Caco-2 (cell line): ENCODE measurements at regions not wholly inside any gene's neighbourhood (a gene's known extent, or its start where the extent isn't known, plus 50 kb on each side); places are given as distances from the start of the nearest gene placed in this dataset.

Experiments
- BruUV-seq: library from RNA; stranded (reverse); fragments of 400-500 nt; replicated peaks from 2 replicates; lab custom pipeline; 2021; lab: Mats Ljungman, UMichigan
- CTCF ChIA-PET: fragments of 300-600 bp; sonication (Branson Sonifier 250); formaldehyde crosslinking; loops from one replicate; lab custom pipeline; 2022; ENCODE audit warnings: antibody characterized with exemption; lab: Charles Lee
- POLR2A ChIA-PET: fragments of 300-600 bp; sonication (Branson Sonifier 250); formaldehyde crosslinking; loops from one replicate; lab custom pipeline; 2022; ENCODE audit warnings: antibody characterized with exemption; lab: Charles Lee
- DNase-seq, 2 experiments: peaks; one replicate each; pipeline versions ENCODE4 v3.0.0 to v3.0.0-alpha.2; 2020 to 2022
- H3K27me3 ChIP-seq: replicated peaks from 2 replicates; pipeline ENCODE4 v1.6.0; 2011; ENCODE audit warnings: low read length; ENCODE audit not compliant: control insufficient read depth, insufficient read depth
- H3K36me3 ChIP-seq: 2 replicates; pipeline ENCODE4 v1.5.1; 2011; ENCODE audit warnings: low read length; ENCODE audit not compliant: control insufficient read depth, insufficient read depth
- H3K4me1 ChIP-seq: fragments of 250-450 bp; sonication (Bioruptor Pico); 2 replicates; pipeline ENCODE4 v1.5.1; 2020; ENCODE audit warnings: mild to moderate bottlenecking
- H3K4me3 ChIP-seq: 2 replicates; pipeline ENCODE4 v1.5.1; 2011; ENCODE audit warnings: low read depth, mild to moderate bottlenecking, control low read depth, low read length
- H3K9me3 ChIP-seq: fragments of 250-450 bp; sonication (Bioruptor Pico); 2 replicates; pipeline ENCODE4 v1.5.1; 2020; ENCODE audit warnings: mild to moderate bottlenecking, moderate library complexity
- H3K27ac Mint-ChIP-seq: one replicate; pipeline ENCODE4 v1.8.0; 2022; ENCODE audit warnings: mixed read lengths; ENCODE audit not compliant: unreplicated experiment
- H3K27me3 Mint-ChIP-seq: one replicate; pipeline ENCODE4 v1.8.0; 2022; ENCODE audit warnings: mixed read lengths; ENCODE audit not compliant: insufficient read depth, unreplicated experiment
- H3K36me3 Mint-ChIP-seq: one replicate; pipeline ENCODE4 v1.8.0; 2022; ENCODE audit warnings: mild to moderate bottlenecking, mixed read lengths; ENCODE audit not compliant: insufficient read depth, unreplicated experiment
- H3K4me1 Mint-ChIP-seq: one replicate; pipeline ENCODE4 v1.8.0; 2022; ENCODE audit warnings: low read depth, mixed read lengths; ENCODE audit not compliant: unreplicated experiment
- H3K4me3 Mint-ChIP-seq: one replicate; pipeline ENCODE4 v1.8.0; 2022; ENCODE audit warnings: mild to moderate bottlenecking, moderate library complexity, mixed read lengths; ENCODE audit not compliant: unreplicated experiment
- H3K9me3 Mint-ChIP-seq: one replicate; pipeline ENCODE4 v1.8.0; 2022; ENCODE audit warnings: mixed read lengths; ENCODE audit not compliant: unreplicated experiment
- intact Hi-C: fragments of 100-400 bp; cut with micrococcal nuclease; formaldehyde crosslinking; loops from one replicate; pipeline ENCODE4 v1.10.0; 2022; ENCODE audit not compliant: unreplicated experiment
- TF ChIP-seq, protein P1 (sequence below), 2 experiments: fragments of 200-600 bp in 1 of 2; IDR thresholded peaks; 1 replicate in 1 of 2; 2 replicates in 1 of 2; pipeline versions ENCODE4 v1.5.1 to v1.8.0; 2011 to 2022; ENCODE audit warnings: antibody characterized with exemption in 1 of 2, control low read depth in 1 of 2, inconsistent platforms in 1 of 2, low read depth in 1 of 2, low read length in 1 of 2, mild to moderate bottlenecking in 1 of 2, moderate library complexity in 1 of 2; ENCODE audit not compliant: insufficient read depth in 1 of 2, severe bottlenecking in 1 of 2, unreplicated experiment in 1 of 2

DNA sequence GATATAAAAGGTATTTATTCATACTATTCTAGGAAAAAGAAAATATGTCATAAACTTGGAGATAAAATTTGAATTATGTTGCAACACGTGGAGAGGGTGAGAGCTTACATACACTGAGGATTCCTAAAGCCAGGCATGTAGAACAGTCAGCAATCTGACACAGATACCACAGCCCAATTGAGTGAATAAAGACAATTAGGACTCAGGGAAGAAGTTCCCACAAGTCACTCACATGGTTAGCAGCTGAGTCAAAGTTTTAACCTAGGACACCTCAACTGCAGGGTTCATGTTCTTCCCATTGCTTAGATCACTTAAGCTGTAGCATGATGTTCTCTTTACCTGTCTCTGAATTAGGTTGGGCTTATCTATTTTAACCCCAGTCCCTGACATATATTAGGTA lies 189.5 kb downstream of the CMPK2 start:
- TF ChIP-seq, protein P1, sequence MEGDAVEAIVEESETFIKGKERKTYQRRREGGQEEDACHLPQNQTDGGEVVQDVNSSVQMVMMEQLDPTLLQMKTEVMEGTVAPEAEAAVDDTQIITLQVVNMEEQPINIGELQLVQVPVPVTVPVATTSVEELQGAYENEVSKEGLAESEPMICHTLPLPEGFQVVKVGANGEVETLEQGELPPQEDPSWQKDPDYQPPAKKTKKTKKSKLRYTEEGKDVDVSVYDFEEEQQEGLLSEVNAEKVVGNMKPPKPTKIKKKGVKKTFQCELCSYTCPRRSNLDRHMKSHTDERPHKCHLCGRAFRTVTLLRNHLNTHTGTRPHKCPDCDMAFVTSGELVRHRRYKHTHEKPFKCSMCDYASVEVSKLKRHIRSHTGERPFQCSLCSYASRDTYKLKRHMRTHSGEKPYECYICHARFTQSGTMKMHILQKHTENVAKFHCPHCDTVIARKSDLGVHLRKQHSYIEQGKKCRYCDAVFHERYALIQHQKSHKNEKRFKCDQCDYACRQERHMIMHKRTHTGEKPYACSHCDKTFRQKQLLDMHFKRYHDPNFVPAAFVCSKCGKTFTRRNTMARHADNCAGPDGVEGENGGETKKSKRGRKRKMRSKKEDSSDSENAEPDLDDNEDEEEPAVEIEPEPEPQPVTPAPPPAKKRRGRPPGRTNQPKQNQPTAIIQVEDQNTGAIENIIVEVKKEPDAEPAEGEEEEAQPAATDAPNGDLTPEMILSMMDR (IDR thresholded peaks at IDR 0.05; ENCODE audit: insufficient read depth in 1 of 2, low read depth in 1 of 2, low read length in 1 of 2, severe bottlenecking in 1 of 2, unreplicated experiment in 1 of 2): no peak
- no peak overlapping the region for H3K4me3 ChIP-seq
- intact Hi-C loops: no loop called here
- no peaks in the 10 kb centered on the region; the same call in 1 of the 2 replicates for H3K9me3 ChIP-seq
- H3K9me3 Mint-ChIP-seq: no peaks in the 10 kb centered on the region
- BruUV-seq: no TSS peak
- no peaks in the 10 kb centered on the region for H3K4me1 ChIP-seq
- no peak for DNase-seq
- no peaks in the 10 kb centered on the region for H3K36me3 ChIP-seq
- H3K27me3 Mint-ChIP-seq: peaks cover 6% of the 10 kb centered on the region
- no peak overlapping the region for H3K4me3 Mint-ChIP-seq
- H3K27ac Mint-ChIP-seq: no peak overlapping the region
- H3K27me3 ChIP-seq: no peaks in the 10 kb centered on the region
- H3K36me3 Mint-ChIP-seq: no peaks in the 10 kb centered on the region
- CTCF ChIA-PET: no interaction called here
- H3K4me1 Mint-ChIP-seq: no peaks in the 10 kb centered on the region
- POLR2A ChIA-PET: no interaction called here

DNA sequence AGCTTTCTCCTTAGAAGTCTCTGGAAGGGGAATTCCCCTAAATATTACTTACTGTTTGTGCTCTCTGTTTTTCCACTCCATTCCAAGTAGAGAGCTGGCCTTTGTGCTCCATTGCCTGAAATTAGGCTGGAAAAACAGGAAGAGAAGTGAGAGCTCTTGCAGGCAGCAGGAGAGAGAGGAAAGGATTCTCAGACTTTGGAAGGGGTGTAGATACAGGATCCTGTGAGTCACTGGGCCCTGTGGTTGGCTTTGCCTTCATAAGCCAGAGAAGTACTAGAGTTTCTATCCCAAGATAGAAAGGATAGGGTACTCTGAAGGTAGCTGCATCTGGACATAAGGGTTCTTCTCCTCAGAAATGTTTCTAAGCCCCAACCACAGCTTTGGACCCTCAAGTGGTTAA lies 188.9 kb downstream of the CMPK2 start:
- BruUV-seq: no TSS peak
- Mint-ChIP-seq H3K36me3 (no peaks in the 10 kb centered on the region), H3K27ac (no peak overlapping the region), H3K4me3 (no peak overlapping the region), H3K27me3 (peaks cover 6% of the 10 kb centered on the region), H3K4me1 (no peaks in the 10 kb centered on the region), H3K9me3 (no peaks in the 10 kb centered on the region)
- POLR2A ChIA-PET: no interaction called here
- CTCF ChIA-PET: no interaction called here
- Histone ChIP-seq H3K9me3 (no peaks in the 10 kb centered on the region; the same call in 1 of the 2 replicates), H3K4me3 (no peak overlapping the region), H3K36me3 (no peaks in the 10 kb centered on the region), H3K27me3 (no peaks in the 10 kb centered on the region), H3K4me1 (no peaks in the 10 kb centered on the region)
- DNase-seq: no peak
- intact Hi-C loops: no loop called here
- TF ChIP-seq, protein P1 (IDR thresholded peaks at IDR 0.05; ENCODE audit: insufficient read depth in 1 of 2, low read depth in 1 of 2, low read length in 1 of 2, severe bottlenecking in 1 of 2, unreplicated experiment in 1 of 2): no peak

DNA sequence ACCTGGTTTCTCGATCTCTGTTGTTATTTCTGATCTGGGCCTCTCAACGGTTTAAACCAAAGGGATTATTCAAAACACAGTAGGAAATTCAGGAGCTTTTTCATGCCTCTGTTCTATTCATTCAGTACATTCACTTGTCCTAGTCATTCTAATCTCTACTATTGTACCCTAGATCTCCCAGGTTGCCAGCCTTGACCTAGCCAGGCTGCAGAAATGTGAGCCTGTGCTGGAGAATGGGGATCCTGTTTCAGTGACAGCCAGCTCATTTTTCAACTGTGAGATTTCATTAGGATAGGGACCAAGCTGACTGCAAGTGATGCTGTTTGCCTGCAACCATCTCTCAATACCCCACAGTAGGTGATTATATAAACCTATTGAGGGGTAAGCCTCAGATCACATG lies 186.2 kb downstream of the CMPK2 start:
- H3K27ac Mint-ChIP-seq: no peak overlapping the region
- no TSS peak for BruUV-seq
- CTCF ChIA-PET: no interaction called here

More for the DNA sequence above, 186.2 kb downstream of the CMPK2 start:
- no peaks in the 10 kb centered on the region for H3K36me3 ChIP-seq
- no peak overlapping the region for H3K4me3 ChIP-seq
- no peaks in the 10 kb centered on the region for H3K27me3 ChIP-seq
- intact Hi-C loops: no loop called here
- no peak overlapping the region for H3K4me3 Mint-ChIP-seq
- H3K9me3 ChIP-seq: no peaks in the 10 kb centered on the region; the same call in 1 of the 2 replicates
- H3K27me3 Mint-ChIP-seq: no peaks in the 10 kb centered on the region
- H3K4me1 Mint-ChIP-seq: no peaks in the 10 kb centered on the region
- no peaks in the 10 kb centered on the region for H3K9me3 Mint-ChIP-seq
- H3K4me1 ChIP-seq: no peaks in the 10 kb centered on the region
- no peak for DNase-seq
- POLR2A ChIA-PET: no interaction called here
- TF ChIP-seq, protein P1 (IDR thresholded peaks at IDR 0.05; ENCODE audit: insufficient read depth in 1 of 2, low read depth in 1 of 2, low read length in 1 of 2, severe bottlenecking in 1 of 2, unreplicated experiment in 1 of 2): no peak
- H3K36me3 Mint-ChIP-seq: no peaks in the 10 kb centered on the region
